ENCODE measurements at regions not wholly inside any gene's neighbourhood (a gene's known extent, or its start where the extent isn't known, plus 50 kb on each side); places are given as distances from the start of the nearest gene placed in this dataset.

DNA sequence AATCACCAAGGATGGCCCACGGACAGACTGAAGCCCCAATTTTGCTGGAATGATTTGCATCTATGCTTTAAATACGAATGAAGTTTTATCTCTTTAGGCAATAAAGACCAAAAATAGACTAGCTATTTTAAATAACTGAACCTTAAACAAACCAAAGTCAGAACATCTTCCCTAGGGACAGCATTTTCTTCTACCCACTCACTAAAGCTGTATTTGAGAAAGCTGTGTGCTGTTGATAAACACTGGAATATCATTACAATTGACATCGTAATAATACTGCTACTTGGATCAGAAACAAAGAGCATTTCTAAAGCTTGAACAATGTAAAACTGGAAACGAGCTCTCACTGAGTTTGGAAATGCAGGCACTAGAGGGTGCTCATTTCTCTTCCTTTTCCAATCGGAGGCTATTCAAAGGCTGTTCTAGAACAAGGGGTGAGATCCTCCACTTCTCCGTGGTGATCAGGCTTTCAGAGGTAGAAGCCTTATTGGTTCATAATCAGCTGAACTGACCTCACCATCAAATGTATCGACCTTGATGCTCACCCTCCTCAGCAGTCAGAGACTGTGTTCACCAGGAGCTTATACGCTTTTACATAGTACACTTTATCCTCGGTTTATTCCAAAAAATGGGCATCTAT, 225.3 kb upstream of the PRSS1 start:
- TF ChIP-seq, protein P1, sequence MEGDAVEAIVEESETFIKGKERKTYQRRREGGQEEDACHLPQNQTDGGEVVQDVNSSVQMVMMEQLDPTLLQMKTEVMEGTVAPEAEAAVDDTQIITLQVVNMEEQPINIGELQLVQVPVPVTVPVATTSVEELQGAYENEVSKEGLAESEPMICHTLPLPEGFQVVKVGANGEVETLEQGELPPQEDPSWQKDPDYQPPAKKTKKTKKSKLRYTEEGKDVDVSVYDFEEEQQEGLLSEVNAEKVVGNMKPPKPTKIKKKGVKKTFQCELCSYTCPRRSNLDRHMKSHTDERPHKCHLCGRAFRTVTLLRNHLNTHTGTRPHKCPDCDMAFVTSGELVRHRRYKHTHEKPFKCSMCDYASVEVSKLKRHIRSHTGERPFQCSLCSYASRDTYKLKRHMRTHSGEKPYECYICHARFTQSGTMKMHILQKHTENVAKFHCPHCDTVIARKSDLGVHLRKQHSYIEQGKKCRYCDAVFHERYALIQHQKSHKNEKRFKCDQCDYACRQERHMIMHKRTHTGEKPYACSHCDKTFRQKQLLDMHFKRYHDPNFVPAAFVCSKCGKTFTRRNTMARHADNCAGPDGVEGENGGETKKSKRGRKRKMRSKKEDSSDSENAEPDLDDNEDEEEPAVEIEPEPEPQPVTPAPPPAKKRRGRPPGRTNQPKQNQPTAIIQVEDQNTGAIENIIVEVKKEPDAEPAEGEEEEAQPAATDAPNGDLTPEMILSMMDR (conservative IDR thresholded peaks at IDR 0.05 in 1 of 2, IDR thresholded peaks at IDR 0.05 in 1 of 2; ENCODE audit: extremely low read depth in 1 of 2, insufficient read depth in 1 of 2, low read depth in 1 of 2, low read length in 2 of 2) = peak in 1 of 2 donors; percentile 21
- no peak for TF ChIP-seq EZH2 (IDR thresholded peaks at IDR 0.05; ENCODE audit: borderline replicate concordance, low read length)
